ENCODE measurements at regions not wholly inside any gene's neighbourhood (a gene's known extent, or its start where the extent isn't known, plus 50 kb on each side); places are given as distances from the start of the nearest gene placed in this dataset.
"Not testable (repeated sequence)": the region's sequence is repeated elsewhere in the genome, so short reads cannot be mapped to it uniquely, and the experiment has no call there.

GRCh38 chr19:28726533-28727479, 486.1 kb downstream of the UQCRFS1 start:
- DNase-seq = no peak

DNA sequence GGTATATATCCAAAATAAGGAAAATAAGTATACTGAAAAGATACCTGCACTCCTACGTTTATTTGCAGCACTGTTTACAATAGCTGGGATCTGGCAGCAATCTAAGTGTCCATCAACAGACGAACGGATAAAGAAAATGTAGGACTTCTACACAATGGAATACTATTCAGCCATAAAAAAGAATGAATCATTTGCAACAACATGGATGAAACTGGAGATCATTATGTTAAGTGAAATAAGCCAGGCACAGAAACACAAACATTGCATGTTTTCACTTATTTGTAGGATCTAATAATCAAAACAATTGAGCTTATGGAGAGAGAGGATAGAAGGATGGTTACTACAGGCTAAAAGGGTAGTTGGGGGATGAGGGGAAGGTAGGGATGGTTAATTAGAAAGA, 494.0 kb downstream of the UQCRFS1 start:
- no peak for DNase-seq

DNA sequence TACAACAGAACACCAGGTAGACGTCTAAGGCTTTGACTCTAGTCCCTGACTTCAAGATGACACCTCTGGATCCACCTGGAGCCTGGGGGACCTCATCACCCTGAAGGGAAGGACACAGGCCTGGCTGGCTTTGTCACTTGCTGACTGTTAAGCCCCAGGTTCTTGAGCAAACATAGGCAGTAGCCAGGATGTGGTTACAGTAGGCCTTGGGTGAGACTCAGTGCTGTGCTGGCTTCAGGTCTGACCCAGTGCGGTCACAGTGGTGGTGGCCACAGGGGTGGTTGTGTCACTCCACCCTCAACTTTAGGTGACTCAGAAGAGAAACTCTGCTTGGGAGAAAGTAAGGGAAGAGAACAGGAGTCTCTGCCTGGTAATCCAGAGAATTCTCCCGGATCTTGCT, 497.8 kb downstream of the UQCRFS1 start:
- no peak for DNase-seq

DNA sequence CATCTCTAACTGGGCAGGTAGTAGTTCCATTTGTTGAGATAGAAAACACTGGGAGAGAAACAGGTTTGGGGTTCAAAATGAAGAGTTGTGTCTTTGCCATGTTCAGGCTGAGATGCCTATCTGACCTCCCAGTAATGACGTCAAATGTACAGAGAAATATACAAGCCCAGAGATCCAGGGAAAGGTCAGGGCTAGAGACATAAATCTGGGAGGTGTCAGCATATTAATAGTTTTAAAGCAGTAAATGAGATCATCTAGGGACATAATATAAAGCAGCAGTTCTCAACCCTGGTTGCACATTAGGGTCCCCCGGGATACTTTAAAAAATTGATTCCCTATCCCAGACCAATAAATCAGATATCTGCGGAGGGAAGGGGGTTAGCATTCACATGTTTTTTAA, 501.5 kb downstream of the UQCRFS1 start:
- DNase-seq = no peak

DNA sequence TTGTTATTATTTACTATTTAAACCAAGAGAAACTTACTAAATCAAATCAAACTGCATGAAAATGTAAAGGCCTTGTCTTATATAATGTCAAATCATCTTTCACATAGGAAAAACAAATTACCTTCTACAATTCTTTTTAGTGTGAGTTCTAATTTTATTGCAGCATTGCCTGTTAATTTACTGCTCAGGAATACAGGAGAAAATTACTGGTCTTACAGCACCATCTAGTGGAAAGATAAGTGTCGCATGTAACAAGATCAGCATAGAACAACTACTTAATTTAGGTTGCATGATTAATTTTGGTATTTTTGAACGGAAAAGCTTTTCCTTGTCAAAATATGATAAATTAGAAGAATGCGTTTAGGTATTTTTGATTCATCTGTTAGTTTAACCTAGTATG, 502.7 kb downstream of the UQCRFS1 start:
- no peak for DNase-seq

- no peak for DNase-seq
Observed at GRCh38 chr19:28706693-28707092, 506.3 kb downstream of the UQCRFS1 start.

DNA sequence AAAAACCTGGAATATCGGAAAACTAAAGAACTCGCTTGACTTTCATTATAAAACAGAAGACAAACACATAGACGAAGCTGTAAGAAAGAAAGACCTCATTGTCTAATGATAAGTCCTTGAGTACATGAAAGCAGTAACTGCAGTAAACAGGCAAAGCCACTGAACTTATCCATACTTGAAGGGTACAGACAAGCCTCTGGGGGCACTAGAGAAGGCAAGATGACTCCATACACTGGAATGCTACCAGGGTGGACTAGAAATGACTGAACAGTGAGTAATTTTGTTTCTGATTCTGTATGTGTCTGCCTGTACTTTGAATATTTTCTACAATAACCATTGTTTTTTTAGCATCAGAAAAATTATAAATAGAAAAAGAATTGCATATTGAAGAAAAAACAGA, 507.9 kb downstream of the UQCRFS1 start:
- no peak for DNase-seq

DNA sequence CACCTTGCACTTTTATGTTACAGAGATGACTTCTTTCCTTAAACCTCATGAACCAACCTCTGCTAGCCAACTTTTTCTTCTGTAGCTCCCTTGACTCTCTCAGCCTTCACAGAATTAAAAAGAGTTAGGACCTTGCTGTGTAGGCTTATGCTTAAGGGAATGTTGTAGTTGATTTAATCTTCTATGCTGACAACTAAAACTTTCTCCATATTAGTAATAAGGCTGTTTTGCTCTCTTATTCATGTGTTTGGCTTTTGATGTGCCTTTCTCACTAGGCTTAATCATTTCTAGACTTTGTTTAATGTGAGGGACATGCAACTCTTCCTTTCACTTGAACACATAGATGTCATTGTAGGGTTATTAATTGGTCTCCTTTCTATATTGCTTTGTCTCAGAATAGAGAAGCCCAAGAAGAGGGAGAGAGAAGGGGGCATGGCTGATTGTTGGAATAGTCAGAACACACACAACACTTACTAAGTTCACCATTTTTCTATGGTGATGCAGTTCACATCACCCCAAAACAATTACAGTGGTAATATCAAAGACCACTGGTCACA, 509.5 kb downstream of the UQCRFS1 start:
- DNase-seq = no peak

DNA sequence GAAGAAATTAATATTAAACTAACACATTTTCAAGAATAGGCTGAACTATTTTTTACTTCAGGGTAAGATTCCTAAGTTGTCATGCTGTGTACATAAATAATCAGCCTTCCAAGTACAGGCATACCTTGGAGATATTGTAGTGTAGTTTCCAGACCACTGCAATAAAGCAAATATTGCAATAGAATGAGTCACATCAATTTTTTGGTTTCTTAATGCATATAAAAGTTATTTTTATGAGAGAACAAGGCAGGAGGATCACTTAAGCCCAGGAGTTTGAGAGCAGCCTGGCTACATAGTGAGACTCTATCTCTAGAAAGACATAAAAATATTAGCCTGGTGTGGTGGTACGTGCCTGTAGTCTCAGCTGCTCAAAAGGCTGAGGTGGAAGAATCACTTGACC, 511.5 kb downstream of the UQCRFS1 start:
- DNase-seq = no peak

- no peak for DNase-seq
Observed at GRCh38 chr19:28700176-28700575, 512.8 kb downstream of the UQCRFS1 start.

GRCh38 chr19:28697308-28697707, 515.6 kb downstream of the UQCRFS1 start:
- DNase-seq = no peak

GRCh38 chr19:28694812-28695211, 518.1 kb downstream of the UQCRFS1 start:
- no peak for DNase-seq

- no peak for DNase-seq
Observed at GRCh38 chr19:28691683-28692082, 521.3 kb downstream of the UQCRFS1 start.

GRCh38 chr19:28689464-28689863, 523.5 kb downstream of the UQCRFS1 start:
- DNase-seq = not testable (repeated sequence)

GRCh38 chr19:28687296-28687695, 525.7 kb downstream of the UQCRFS1 start:
- no peak for DNase-seq

DNA sequence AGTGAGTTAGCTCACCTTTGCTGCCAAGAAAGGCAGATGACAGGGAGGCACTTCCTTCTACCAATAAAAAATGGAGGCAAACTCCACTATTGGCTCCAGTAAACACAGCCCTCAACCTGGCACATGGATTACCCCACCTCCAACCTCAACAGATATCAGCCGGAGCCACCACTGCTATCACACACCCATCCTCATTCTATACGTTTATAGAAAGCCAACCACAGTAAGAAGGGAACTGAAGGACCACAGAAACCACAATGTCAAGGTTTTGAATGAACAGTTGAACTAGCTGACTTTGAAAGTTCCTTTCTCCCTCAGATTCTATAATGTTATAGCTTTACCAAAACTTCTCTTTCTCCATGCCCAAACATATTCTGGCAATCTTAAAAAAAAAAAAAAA, 526.2 kb downstream of the UQCRFS1 start:
- no peak for DNase-seq

DNA sequence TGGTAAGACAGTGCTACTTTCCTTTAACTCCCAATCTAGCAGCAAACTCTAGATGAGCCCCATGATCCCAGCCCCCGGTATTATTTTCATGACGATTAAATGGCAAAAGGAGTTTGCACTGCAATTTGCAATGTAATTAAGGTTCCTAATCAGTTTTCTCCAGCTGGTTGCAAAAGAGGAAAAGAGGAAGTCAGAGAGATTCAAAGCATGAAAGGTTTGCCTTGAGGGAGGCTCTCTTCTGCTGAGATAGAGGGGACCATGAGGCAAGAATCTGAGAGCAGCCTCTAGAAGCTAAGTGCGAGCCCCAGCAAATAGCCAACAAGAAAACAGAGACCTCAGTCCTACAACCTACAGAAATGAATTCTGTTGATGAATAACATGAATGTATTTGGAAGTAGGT, 527.1 kb downstream of the UQCRFS1 start:
- DNase-seq = no peak

GRCh38 chr19:28685077-28685476, 527.9 kb downstream of the UQCRFS1 start:
- DNase-seq = not testable (repeated sequence)

DNA sequence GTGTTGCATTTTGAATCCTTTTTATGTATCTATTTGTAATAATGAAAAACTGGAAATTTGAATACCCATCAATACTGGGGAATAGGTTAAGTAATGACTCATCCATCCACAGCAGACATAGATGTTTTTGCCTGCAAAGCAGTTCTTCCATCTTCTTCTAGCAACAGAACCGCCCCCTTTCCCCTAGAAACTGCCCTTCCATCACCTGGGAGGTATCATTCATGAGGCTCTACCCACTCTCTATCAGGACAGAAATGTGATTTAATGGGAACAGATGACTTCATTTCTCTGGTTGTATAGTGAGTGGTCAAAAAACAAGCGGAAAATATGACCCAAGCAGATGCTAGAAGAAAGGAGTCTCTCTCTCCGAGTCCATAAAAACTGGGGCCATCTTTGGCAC, 532.8 kb downstream of the UQCRFS1 start:
- no peak for DNase-seq

DNA sequence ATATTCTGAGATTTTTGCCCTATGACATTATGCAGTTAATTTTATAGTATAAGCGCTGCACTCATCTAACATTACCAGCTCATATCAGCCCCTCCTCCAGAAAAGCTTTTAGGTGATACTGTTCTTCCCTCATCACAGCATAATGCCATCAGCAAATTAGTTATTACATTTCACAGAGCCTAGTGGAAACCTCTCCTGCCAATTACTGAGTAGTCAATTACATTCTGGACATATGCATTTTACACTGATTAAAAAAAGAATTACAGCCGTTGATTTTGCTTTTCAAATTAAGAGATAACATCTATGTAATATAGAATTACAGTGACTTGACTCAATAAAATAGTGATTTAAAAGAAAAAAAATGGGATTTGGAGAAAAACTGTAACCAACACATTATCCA, 542.1 kb downstream of the UQCRFS1 start:
- no peak for DNase-seq

- no peak for DNase-seq
Observed at GRCh38 chr19:28669804-28670203, 543.1 kb downstream of the UQCRFS1 start.

DNA sequence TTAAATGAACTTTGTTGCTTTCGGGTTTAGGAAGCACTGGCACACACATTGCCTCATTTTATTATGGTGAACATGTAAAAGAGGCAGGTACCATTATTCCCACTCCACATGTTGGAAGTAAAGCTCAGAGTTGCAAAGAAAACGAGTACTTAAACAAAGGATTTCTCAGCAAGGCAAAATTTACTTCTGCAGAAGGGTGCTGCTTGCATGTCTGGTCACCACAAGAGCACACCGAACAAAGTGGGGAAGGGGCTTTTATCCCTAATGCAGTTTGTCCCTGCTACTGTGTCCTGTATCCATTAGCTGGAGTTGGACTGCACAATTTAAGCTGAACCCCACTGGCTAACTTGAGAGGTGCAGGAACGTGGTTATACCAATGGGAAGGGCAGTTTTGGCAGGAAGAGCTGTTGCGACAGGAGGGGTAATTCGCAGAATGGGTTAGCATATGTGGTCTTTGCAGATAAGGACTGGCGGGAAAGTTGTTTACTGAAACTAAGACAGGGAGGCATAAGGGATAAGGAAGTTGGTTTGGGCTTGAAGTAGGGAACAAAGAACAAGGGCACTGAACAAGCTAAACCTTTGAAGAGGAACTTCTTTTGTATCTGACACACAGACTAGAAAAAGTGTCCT, 545.5 kb downstream of the UQCRFS1 start:
- DNase-seq = no peak

- DNase-seq = no peak
Observed at GRCh38 chr19:28665748-28666147, 547.2 kb downstream of the UQCRFS1 start.

DNA sequence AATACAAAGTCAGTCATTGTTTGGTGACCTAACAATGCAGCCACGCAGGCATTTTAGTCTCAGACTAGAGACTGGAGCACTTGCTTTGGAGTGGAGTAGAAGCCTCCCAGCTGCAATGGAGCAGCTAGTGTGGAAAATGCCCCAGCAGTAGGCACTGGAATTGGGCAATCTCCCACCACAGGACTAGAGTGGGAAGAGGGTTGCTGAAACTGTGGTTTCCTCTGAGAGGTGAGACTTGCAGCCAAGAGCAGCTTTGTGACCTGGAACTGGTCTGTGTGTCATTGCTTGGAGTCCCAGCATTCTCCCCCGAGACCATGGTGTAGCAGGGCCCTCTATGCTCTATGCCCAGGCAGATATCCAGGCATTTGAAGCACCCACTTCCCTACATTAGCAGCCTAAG, 556.3 kb downstream of the UQCRFS1 start:
- no peak for DNase-seq

All from activated CD8-positive, alpha-beta memory T cell treated with anti-CD3 and anti-CD28 coated beads, Interleukin-2, amount 50 U/mL, for 48 hours (primary cell).